ENCODE measurements at regions not wholly inside any gene's neighbourhood (a gene's known extent, or its start where the extent isn't known, plus 50 kb on each side); places are given as distances from the start of the nearest gene placed in this dataset.

DNA sequence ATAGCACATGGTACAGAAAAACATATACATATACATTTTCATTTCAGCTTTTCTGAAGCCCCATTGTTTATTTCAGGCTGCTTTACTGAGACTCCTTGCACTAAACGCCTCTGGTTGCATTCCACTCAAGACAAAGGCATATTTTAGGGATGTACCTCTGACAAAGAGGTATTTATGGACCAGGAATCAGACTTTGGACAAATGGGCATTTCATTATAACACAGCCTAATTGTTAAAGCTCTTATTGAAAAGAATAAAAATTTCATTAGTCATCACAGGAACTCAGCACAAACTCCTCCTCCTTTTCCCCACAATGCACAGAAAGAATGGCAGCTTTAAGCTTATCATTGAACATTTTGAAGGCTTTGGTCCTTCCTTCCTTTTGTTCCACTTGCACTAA is 62.9 kb upstream of the UGT8 start:
- no peak for ATAC-seq
- TF ChIP-seq ZNF263 (CRISPR knock-in tag; IDR thresholded peaks at IDR 0.05; ENCODE audit: low read depth) = no peak
- TF ChIP-seq, protein P1, sequence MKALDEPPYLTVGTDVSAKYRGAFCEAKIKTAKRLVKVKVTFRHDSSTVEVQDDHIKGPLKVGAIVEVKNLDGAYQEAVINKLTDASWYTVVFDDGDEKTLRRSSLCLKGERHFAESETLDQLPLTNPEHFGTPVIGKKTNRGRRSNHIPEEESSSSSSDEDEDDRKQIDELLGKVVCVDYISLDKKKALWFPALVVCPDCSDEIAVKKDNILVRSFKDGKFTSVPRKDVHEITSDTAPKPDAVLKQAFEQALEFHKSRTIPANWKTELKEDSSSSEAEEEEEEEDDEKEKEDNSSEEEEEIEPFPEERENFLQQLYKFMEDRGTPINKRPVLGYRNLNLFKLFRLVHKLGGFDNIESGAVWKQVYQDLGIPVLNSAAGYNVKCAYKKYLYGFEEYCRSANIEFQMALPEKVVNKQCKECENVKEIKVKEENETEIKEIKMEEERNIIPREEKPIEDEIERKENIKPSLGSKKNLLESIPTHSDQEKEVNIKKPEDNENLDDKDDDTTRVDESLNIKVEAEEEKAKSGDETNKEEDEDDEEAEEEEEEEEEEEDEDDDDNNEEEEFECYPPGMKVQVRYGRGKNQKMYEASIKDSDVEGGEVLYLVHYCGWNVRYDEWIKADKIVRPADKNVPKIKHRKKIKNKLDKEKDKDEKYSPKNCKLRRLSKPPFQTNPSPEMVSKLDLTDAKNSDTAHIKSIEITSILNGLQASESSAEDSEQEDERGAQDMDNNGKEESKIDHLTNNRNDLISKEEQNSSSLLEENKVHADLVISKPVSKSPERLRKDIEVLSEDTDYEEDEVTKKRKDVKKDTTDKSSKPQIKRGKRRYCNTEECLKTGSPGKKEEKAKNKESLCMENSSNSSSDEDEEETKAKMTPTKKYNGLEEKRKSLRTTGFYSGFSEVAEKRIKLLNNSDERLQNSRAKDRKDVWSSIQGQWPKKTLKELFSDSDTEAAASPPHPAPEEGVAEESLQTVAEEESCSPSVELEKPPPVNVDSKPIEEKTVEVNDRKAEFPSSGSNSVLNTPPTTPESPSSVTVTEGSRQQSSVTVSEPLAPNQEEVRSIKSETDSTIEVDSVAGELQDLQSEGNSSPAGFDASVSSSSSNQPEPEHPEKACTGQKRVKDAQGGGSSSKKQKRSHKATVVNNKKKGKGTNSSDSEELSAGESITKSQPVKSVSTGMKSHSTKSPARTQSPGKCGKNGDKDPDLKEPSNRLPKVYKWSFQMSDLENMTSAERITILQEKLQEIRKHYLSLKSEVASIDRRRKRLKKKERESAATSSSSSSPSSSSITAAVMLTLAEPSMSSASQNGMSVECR (CRISPR knock-in tag; IDR thresholded peaks at IDR 0.05; ENCODE audit: borderline replicate concordance) = no peak
- TF ChIP-seq, protein P2, sequence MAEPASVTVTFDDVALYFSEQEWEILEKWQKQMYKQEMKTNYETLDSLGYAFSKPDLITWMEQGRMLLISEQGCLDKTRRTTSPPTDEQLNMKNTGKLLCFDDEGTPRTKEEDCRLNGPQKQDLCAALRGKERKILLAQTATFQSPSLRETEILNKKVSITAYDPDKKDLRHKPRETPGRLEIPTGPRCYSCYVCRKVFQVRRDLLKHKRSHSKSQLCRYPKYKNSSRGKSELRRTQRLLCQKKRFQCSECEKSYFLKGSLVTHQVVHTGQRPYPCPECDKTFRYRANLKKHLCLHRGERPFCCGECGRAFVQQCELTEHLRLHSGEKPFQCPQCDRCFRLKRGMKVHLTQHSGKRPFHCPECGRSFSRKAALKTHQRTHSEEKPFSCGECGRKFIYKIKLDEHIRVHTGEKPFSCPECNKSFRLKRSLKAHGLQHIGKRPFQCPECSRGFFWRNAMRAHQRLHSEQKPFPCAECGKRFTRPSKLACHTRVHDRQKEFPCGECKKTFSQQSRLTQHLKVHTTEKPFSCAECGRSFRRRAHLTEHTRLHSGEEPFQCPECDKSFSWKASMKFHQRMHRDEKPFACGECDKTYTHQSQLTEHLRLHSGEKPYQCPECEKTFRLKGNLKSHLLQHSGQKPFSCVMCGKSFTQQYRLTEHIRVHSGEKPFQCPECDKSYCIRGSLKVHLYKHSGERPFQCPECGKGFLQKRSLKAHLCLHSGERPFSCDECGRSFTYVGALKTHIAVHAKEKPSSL (CRISPR knock-in tag; conservative IDR thresholded peaks at IDR 0.05) = no peak
- TF ChIP-seq SMAD3 (CRISPR knock-in tag; IDR thresholded peaks at IDR 0.05; ENCODE audit: borderline replicate concordance) = no peak
- TF ChIP-seq TP53 (CRISPR knock-in tag; IDR thresholded peaks at IDR 0.05) = no peak
- TF ChIP-seq, protein P3, sequence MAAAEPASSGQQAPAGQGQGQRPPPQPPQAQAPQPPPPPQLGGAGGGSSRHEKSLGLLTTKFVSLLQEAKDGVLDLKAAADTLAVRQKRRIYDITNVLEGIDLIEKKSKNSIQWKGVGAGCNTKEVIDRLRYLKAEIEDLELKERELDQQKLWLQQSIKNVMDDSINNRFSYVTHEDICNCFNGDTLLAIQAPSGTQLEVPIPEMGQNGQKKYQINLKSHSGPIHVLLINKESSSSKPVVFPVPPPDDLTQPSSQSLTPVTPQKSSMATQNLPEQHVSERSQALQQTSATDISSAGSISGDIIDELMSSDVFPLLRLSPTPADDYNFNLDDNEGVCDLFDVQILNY (CRISPR knock-in tag; IDR thresholded peaks at IDR 0.05) = no peak
- TF ChIP-seq, protein P4, sequence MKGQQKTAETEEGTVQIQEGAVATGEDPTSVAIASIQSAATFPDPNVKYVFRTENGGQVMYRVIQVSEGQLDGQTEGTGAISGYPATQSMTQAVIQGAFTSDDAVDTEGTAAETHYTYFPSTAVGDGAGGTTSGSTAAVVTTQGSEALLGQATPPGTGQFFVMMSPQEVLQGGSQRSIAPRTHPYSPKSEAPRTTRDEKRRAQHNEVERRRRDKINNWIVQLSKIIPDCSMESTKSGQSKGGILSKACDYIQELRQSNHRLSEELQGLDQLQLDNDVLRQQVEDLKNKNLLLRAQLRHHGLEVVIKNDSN (CRISPR knock-in tag; IDR thresholded peaks at IDR 0.05) = no peak
- ChIA-PET CTCF (interaction anchor here (0.8 kb wide), 1 partner anchor 131 kb away, joined by 3 read pairs; no protein-coding TSS in a partner anchor), POLR2A (no interaction called here)
- peaks cover 8% of the 10 kb centered on the region for H3K4me1 Mint-ChIP-seq
- H3K4me3 Mint-ChIP-seq = no peak overlapping the region
- H3K9me3 Mint-ChIP-seq = peaks cover 22% of the 10 kb centered on the region
- no peak overlapping the region for H3K27ac Mint-ChIP-seq
- no peak for DNase-seq (ENCODE audit: low spot score)
- H3K36me3 Mint-ChIP-seq = peaks cover 8% of the 10 kb centered on the region
- no peaks in the 10 kb centered on the region for H3K27me3 Mint-ChIP-seq (ENCODE audit: low read depth)

DNA sequence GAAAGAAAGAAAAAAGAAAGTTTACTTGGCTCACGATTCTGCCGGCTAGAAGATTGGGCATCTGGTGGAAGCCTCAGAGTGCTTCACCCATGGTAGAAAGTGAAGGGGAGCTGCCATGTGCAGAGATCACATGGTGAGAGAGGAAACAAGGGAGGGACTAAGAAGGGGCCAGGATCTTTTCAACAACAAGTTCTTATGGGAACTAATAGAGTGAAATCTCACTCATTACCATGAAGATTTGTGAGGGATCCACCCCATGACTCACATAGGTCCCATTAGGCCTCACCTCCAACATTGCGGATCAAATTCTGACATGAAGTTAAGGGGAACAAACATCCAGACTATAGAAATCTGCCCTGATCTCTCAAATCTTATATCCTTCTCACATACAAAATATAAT is 61.3 kb upstream of the UGT8 start:
- ATAC-seq (no peak), DNase-seq (ENCODE audit: low spot score) (no peak)
- peaks cover 25% of the 10 kb centered on the region for H3K9me3 Mint-ChIP-seq
- H3K4me3 Mint-ChIP-seq = no peak overlapping the region
- ChIA-PET POLR2A (no interaction called here), CTCF (interaction anchor here (1.2 kb wide), 1 partner anchor 27 kb away, joined by 4 read pairs; no protein-coding TSS in a partner anchor)
- H3K27me3 Mint-ChIP-seq (ENCODE audit: low read depth) = no peaks in the 10 kb centered on the region
- no peak overlapping the region for H3K27ac Mint-ChIP-seq
- H3K4me1 Mint-ChIP-seq = peaks cover 13% of the 10 kb centered on the region
- H3K36me3 Mint-ChIP-seq = peaks cover 8% of the 10 kb centered on the region
- TF ChIP-seq, protein P5, sequence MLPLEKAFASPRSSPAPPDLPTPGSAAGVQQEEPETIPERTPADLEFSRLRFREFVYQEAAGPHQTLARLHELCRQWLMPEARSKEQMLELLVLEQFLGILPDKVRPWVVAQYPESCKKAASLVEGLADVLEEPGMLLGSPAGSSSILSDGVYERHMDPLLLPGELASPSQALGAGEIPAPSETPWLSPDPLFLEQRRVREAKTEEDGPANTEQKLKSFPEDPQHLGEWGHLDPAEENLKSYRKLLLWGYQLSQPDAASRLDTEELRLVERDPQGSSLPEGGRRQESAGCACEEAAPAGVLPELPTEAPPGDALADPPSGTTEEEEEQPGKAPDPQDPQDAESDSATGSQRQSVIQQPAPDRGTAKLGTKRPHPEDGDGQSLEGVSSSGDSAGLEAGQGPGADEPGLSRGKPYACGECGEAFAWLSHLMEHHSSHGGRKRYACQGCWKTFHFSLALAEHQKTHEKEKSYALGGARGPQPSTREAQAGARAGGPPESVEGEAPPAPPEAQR (CRISPR knock-in tag; IDR thresholded peaks at IDR 0.05) = no peak
- TF ChIP-seq KAT7 (CRISPR knock-in tag; IDR thresholded peaks at IDR 0.05; ENCODE audit: borderline replicate concordance) (no peak), ZNF263 (CRISPR knock-in tag; IDR thresholded peaks at IDR 0.05; ENCODE audit: low read depth) (no peak), TEAD1 (CRISPR knock-in tag; IDR thresholded peaks at IDR 0.05) (no peak)
- TF ChIP-seq, protein P6, sequence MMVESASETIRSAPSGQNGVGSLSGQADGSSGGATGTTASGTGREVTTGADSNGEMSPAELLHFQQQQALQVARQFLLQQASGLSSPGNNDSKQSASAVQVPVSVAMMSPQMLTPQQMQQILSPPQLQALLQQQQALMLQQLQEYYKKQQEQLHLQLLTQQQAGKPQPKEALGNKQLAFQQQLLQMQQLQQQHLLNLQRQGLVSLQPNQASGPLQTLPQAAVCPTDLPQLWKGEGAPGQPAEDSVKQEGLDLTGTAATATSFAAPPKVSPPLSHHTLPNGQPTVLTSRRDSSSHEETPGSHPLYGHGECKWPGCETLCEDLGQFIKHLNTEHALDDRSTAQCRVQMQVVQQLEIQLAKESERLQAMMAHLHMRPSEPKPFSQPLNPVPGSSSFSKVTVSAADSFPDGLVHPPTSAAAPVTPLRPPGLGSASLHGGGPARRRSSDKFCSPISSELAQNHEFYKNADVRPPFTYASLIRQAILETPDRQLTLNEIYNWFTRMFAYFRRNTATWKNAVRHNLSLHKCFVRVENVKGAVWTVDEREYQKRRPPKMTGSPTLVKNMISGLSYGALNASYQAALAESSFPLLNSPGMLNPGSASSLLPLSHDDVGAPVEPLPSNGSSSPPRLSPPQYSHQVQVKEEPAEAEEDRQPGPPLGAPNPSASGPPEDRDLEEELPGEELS (CRISPR knock-in tag; IDR thresholded peaks at IDR 0.05) = no peak
- TF ChIP-seq, protein P7, sequence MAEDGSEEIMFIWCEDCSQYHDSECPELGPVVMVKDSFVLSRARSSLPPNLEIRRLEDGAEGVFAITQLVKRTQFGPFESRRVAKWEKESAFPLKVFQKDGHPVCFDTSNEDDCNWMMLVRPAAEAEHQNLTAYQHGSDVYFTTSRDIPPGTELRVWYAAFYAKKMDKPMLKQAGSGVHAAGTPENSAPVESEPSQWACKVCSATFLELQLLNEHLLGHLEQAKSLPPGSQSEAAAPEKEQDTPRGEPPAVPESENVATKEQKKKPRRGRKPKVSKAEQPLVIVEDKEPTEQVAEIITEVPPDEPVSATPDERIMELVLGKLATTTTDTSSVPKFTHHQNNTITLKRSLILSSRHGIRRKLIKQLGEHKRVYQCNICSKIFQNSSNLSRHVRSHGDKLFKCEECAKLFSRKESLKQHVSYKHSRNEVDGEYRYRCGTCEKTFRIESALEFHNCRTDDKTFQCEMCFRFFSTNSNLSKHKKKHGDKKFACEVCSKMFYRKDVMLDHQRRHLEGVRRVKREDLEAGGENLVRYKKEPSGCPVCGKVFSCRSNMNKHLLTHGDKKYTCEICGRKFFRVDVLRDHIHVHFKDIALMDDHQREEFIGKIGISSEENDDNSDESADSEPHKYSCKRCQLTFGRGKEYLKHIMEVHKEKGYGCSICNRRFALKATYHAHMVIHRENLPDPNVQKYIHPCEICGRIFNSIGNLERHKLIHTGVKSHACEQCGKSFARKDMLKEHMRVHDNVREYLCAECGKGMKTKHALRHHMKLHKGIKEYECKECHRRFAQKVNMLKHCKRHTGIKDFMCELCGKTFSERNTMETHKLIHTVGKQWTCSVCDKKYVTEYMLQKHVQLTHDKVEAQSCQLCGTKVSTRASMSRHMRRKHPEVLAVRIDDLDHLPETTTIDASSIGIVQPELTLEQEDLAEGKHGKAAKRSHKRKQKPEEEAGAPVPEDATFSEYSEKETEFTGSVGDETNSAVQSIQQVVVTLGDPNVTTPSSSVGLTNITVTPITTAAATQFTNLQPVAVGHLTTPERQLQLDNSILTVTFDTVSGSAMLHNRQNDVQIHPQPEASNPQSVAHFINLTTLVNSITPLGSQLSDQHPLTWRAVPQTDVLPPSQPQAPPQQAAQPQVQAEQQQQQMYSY (CRISPR knock-in tag; IDR thresholded peaks at IDR 0.05) = no peak
- TF ChIP-seq, protein P8, sequence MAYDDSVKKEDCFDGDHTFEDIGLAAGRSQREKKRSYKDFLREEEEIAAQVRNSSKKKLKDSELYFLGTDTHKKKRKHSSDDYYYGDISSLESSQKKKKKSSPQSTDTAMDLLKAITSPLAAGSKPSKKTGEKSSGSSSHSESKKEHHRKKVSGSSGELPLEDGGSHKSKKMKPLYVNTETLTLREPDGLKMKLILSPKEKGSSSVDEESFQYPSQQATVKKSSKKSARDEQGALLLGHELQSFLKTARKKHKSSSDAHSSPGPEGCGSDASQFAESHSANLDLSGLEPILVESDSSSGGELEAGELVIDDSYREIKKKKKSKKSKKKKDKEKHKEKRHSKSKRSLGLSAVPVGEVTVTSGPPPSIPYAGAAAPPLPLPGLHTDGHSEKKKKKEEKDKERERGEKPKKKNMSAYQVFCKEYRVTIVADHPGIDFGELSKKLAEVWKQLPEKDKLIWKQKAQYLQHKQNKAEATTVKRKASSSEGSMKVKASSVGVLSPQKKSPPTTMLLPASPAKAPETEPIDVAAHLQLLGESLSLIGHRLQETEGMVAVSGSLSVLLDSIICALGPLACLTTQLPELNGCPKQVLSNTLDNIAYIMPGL (CRISPR knock-in tag; IDR thresholded peaks at IDR 0.05) = no peak
- TF ChIP-seq, protein P3 (CRISPR knock-in tag; IDR thresholded peaks at IDR 0.05) = no peak
- TF ChIP-seq, protein P9, sequence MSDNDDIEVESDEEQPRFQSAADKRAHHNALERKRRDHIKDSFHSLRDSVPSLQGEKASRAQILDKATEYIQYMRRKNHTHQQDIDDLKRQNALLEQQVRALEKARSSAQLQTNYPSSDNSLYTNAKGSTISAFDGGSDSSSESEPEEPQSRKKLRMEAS (CRISPR knock-in tag; IDR thresholded peaks at IDR 0.05) = no peak

Data from WTC11 (cell line).